A673 (cell line): ENCODE measurements at regions not wholly inside any gene's neighbourhood (a gene's known extent, or its start where the extent isn't known, plus 50 kb on each side); places are given as distances from the start of the nearest gene placed in this dataset.

Experiments used
- EZH2 ChIP-seq: fragments of 200-600 bp; sonication (generic); IDR thresholded peaks from 2 replicates; pipeline ENCODE4 v1.6.1; 2017; ENCODE audit warnings: borderline replicate concordance, low read depth, mild to moderate bottlenecking, mixed read lengths, antibody characterized with exemption, low read length; ENCODE audit not compliant: poor library complexity, severe bottlenecking
- TF ChIP-seq, protein P1 (sequence below): fragments of 300-800, 200-600 bp; sonication (generic); conservative IDR thresholded peaks from 2 replicates; pipeline ENCODE4 v1.5.1; 2017; ENCODE audit warnings: low read depth, mild to moderate bottlenecking, antibody characterized with exemption, low read length, moderate library complexity, mixed read lengths

DNA sequence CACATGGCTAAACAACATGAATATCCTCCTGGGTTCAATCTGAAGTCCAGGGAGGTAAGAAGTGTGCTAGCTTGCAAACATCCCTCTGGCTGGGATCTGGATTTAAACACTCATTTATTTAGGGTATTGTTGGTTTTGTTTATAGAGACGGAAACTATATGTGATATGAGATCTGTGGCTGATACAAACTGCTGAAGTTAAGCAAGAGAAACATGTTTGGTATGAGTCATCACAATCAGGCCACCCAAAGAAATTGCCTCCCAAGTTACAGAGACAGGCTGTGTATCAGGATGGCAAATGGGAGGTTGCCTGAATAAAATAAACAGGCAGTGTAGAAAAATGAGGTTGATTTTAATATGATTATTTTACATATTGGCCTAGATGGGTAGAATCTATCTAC lies 562.1 kb downstream of the IGSF11 start:
- TF ChIP-seq, protein P1, sequence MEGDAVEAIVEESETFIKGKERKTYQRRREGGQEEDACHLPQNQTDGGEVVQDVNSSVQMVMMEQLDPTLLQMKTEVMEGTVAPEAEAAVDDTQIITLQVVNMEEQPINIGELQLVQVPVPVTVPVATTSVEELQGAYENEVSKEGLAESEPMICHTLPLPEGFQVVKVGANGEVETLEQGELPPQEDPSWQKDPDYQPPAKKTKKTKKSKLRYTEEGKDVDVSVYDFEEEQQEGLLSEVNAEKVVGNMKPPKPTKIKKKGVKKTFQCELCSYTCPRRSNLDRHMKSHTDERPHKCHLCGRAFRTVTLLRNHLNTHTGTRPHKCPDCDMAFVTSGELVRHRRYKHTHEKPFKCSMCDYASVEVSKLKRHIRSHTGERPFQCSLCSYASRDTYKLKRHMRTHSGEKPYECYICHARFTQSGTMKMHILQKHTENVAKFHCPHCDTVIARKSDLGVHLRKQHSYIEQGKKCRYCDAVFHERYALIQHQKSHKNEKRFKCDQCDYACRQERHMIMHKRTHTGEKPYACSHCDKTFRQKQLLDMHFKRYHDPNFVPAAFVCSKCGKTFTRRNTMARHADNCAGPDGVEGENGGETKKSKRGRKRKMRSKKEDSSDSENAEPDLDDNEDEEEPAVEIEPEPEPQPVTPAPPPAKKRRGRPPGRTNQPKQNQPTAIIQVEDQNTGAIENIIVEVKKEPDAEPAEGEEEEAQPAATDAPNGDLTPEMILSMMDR = no peak
- no peak for TF ChIP-seq EZH2
